ENCODE measurements at regions not wholly inside any gene's neighbourhood (a gene's known extent, or its start where the extent isn't known, plus 50 kb on each side); places are given as distances from the start of the nearest gene placed in this dataset.

GRCh38 chr5:179488491-179488890 is 61.9 kb upstream of the RUFY1 start (continued):
- TF ChIP-seq REST (IDR thresholded peaks at IDR 0.05; ENCODE audit: low read depth, low read length) = no peak

- Histone ChIP-seq H3K4me1 (ENCODE audit: control insufficient read depth in 1 of 2, insufficient read depth in 2 of 2, low read depth in 1 of 2, low read length in 1 of 2) (peaks cover 0 to 29% of the 10 kb centered on the region in 2 experiments; a peak in 1 of 4 replicates), H3K27ac (ENCODE audit: low read depth in 2 of 2, low read length in 1 of 2) (no peak overlapping the region), H3K9ac (no peak overlapping the region), H3F3A (replicated peaks; ENCODE audit: insufficient read depth) (no peaks in the 10 kb centered on the region), H3K4me2 (no peak overlapping the region), H2AFZ (ENCODE audit: low read depth) (no peak overlapping the region), H3K27me3 (ENCODE audit: insufficient read depth) (no peaks in the 10 kb centered on the region), H3K4me3 (ENCODE audit: low read depth in 2 of 2, low read length in 1 of 2) (no peak overlapping the region), H3K79me2 (ENCODE audit: insufficient read depth) (no peaks in the 10 kb centered on the region), H3K9me2 (no peaks in the 10 kb centered on the region), H3K9me3 (no peaks in the 10 kb centered on the region), H4K20me1 (ENCODE audit: insufficient read depth) (no peaks in the 10 kb centered on the region), H3K36me3 (replicated peaks in 1 of 2; ENCODE audit: control insufficient read depth in 1 of 2, insufficient read depth in 2 of 2, low read length in 1 of 2) (no peaks in the 10 kb centered on the region)
- DNase-seq = no peak
- 35% methylated on average over 6 of the region's 8 CpGs for WGBS (ENCODE audit: low lambda C conversion rate)
- POLR2A ChIA-PET = no interaction called here
- TF ChIP-seq ZBTB33 (IDR thresholded peaks at IDR 0.05; ENCODE audit: borderline replicate concordance, low read depth) (no peak), YY1 (IDR thresholded peaks at IDR 0.05; ENCODE audit: low read depth) (no peak), SMC3 (IDR thresholded peaks at IDR 0.05; ENCODE audit: low read depth, low read length) (no peak), GATA2 (CRISPR knock-in tag; IDR thresholded peaks at IDR 0.05) (no peak), EZH2phosphoT487 (IDR thresholded peaks at IDR 0.05; ENCODE audit: borderline replicate concordance, low read depth) (no peak), EP300 (IDR thresholded peaks at IDR 0.05; ENCODE audit: borderline replicate concordance in 1 of 2, low read depth in 1 of 2, low read length in 1 of 2) (no peak), TEAD4 (IDR thresholded peaks at IDR 0.05; ENCODE audit: borderline replicate concordance, insufficient read depth) (no peak), CTCF (IDR thresholded peaks at IDR 0.05) (no peak), POLR2AphosphoS5 (IDR thresholded peaks at IDR 0.05; ENCODE audit: low read depth, low read length) (no peak), GABPA (IDR thresholded peaks at IDR 0.05; ENCODE audit: low read depth) (no peak), FOXM1 (IDR thresholded peaks at IDR 0.05; ENCODE audit: low read depth) (no peak), SIN3A (IDR thresholded peaks at IDR 0.05; ENCODE audit: borderline replicate concordance, low read depth, low read length) (no peak), FOXJ3 (CRISPR knock-in tag; IDR thresholded peaks at IDR 0.05) (no peak)
- CTCF ChIA-PET = interaction anchor here (1.3 kb wide), 1 partner anchor 320 kb away, joined by 6 read pairs; no protein-coding TSS in a partner anchor
These were observed 63.2 kb upstream of the RUFY1 start for GRCh38 chr5:179487145-179487544.

Measured in SK-N-SH (cell line).